ENCODE measurements at regions not wholly inside any gene's neighbourhood (a gene's known extent, or its start where the extent isn't known, plus 50 kb on each side); places are given as distances from the start of the nearest gene placed in this dataset.

DNA sequence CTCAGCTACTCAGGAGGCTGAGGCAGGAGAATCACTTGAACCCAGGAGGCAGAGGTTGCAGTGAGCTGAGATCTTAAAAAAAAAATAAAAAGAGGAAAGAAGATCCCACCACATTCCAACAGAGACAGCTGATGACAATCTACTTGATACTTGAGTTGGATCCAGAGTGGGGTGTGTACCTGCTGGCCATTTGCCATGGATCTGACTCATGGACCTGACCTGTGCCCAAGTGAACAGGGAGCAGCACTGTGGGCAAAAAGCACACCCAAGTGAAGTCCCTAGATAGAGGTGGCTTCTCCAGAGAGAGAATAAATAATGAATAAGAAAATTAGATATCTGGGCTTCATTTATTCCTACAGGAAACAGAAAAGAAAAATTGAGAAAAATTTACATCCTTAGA, 81.2 kb upstream of the MIER3 start:
- Histone ChIP-seq H3K36me3 (replicated peaks in 1 of 2; ENCODE audit: control insufficient read depth in 1 of 2, insufficient read depth in 2 of 2, low read length in 2 of 2) (no peaks in the 10 kb centered on the region), H3K9me3 (replicated peaks in 1 of 2; ENCODE audit: control insufficient read depth in 1 of 2, insufficient read depth in 1 of 2, low read length in 2 of 2) (no peaks in the 10 kb centered on the region), H3K4me2 (replicated peaks; ENCODE audit: extremely low read depth, low read length, poor library complexity, severe bottlenecking) (no peak overlapping the region), H3K27ac (ENCODE audit: low read depth in 1 of 2, low read length in 2 of 2) (no peak overlapping the region), H3K4me1 (ENCODE audit: control insufficient read depth in 1 of 2, insufficient read depth in 2 of 2, low read length in 2 of 2) (peaks cover 5 to 10% of the 10 kb centered on the region in 2 donors), H4K20me1 (ENCODE audit: insufficient read depth, low read length) (no peaks in the 10 kb centered on the region), H2AFZ (ENCODE audit: insufficient read depth, low read depth, low read length, poor library complexity, severe bottlenecking) (no peak overlapping the region), H3K4me3 (replicated peaks in 1 of 3; ENCODE audit: low read depth in 2 of 3, low read length in 3 of 3) (no peak overlapping the region), H3K27me3 (ENCODE audit: control insufficient read depth in 2 of 2, insufficient read depth in 2 of 2, low read length in 2 of 2) (no peaks in the 10 kb centered on the region), H3K9ac (ENCODE audit: insufficient read depth, low read length, poor library complexity, severe bottlenecking) (no peak overlapping the region), H3K79me2 (ENCODE audit: insufficient read depth, low read length) (no peaks in the 10 kb centered on the region)
- no peak overlapping the region for H3K4me3 Mint-ChIP-seq
- peaks cover 0 to 1% (median 0%) of the 10 kb centered on the region in 7 donors for H3K9me3 Mint-ChIP-seq
- intact Hi-C loops (cut with micrococcal nuclease) = no loop called here
- TF ChIP-seq, protein P1, sequence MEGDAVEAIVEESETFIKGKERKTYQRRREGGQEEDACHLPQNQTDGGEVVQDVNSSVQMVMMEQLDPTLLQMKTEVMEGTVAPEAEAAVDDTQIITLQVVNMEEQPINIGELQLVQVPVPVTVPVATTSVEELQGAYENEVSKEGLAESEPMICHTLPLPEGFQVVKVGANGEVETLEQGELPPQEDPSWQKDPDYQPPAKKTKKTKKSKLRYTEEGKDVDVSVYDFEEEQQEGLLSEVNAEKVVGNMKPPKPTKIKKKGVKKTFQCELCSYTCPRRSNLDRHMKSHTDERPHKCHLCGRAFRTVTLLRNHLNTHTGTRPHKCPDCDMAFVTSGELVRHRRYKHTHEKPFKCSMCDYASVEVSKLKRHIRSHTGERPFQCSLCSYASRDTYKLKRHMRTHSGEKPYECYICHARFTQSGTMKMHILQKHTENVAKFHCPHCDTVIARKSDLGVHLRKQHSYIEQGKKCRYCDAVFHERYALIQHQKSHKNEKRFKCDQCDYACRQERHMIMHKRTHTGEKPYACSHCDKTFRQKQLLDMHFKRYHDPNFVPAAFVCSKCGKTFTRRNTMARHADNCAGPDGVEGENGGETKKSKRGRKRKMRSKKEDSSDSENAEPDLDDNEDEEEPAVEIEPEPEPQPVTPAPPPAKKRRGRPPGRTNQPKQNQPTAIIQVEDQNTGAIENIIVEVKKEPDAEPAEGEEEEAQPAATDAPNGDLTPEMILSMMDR (IDR thresholded peaks at IDR 0.05) = no peak
- H3K4me1 Mint-ChIP-seq = peaks cover 22% of the 10 kb centered on the region
- peak overlapping the region in 2 of 7 donors; percentile 2 to 63 for H3K27ac Mint-ChIP-seq
- H3K36me3 Mint-ChIP-seq = no peaks in the 10 kb centered on the region
- DNase-seq = no peak
- H3K27me3 Mint-ChIP-seq (ENCODE audit: low read depth in 3 of 3) = peaks cover 0 to 3% (median 3%) of the 10 kb centered on the region in 3 donors

DNA sequence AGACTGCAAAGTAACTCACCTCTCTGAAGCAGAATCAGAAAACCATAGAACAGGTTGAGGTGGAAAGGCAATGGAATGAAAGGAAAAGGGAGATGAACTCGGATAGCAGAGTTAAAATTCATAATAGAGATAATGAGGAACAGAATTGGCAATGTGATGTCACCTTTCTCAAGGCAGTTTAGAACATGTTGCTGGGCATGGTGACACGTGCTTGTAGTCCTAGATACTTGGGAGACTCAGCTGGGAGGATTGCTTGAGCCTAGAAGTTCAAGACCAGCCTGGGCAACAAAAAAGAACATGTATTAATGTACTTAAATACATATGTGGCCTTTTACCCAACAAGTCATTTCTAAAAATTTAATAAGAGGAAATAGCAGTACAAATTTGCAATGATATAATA, 81.6 kb upstream of the MIER3 start:
- no peaks in the 10 kb centered on the region for H3K36me3 Mint-ChIP-seq
- intact Hi-C loops (cut with micrococcal nuclease) = no loop called here

More for the DNA sequence above, 81.6 kb upstream of the MIER3 start:
- TF ChIP-seq, protein P1 (IDR thresholded peaks at IDR 0.05) = no peak
- no peaks in the 10 kb centered on the region for H3K36me3 ChIP-seq (replicated peaks in 1 of 2; ENCODE audit: control insufficient read depth in 1 of 2, insufficient read depth in 2 of 2, low read length in 2 of 2)
- no peak overlapping the region for H2AFZ ChIP-seq (ENCODE audit: insufficient read depth, low read depth, low read length, poor library complexity, severe bottlenecking)
- H3K4me3 ChIP-seq (replicated peaks in 1 of 3; ENCODE audit: low read depth in 2 of 3, low read length in 3 of 3) = no peak overlapping the region
- Mint-ChIP-seq H3K4me1 (peaks cover 22% of the 10 kb centered on the region), H3K4me3 (no peak overlapping the region), H3K9me3 (peaks cover 0 to 1% (median 0%) of the 10 kb centered on the region in 7 donors), H3K27ac (no peak overlapping the region), H3K27me3 (ENCODE audit: low read depth in 3 of 3) (peaks cover 0 to 3% (median 3%) of the 10 kb centered on the region in 3 donors)
- no peak overlapping the region for H3K4me2 ChIP-seq (replicated peaks; ENCODE audit: extremely low read depth, low read length, poor library complexity, severe bottlenecking)
- WGBS (ENCODE audit: insufficient coverage) = 100% methylated on average over 1 of the region's 2 CpGs
- H3K9me3 ChIP-seq (replicated peaks in 1 of 2; ENCODE audit: control insufficient read depth in 1 of 2, insufficient read depth in 1 of 2, low read length in 2 of 2) = no peaks in the 10 kb centered on the region
- H3K27me3 ChIP-seq (ENCODE audit: control insufficient read depth in 2 of 2, insufficient read depth in 2 of 2, low read length in 2 of 2) = no peaks in the 10 kb centered on the region
- no peak for DNase-seq
- H3K27ac ChIP-seq (ENCODE audit: low read depth in 1 of 2, low read length in 2 of 2) = no peak overlapping the region
- no peaks in the 10 kb centered on the region for H3K79me2 ChIP-seq (ENCODE audit: insufficient read depth, low read length)
- H3K9ac ChIP-seq (ENCODE audit: insufficient read depth, low read length, poor library complexity, severe bottlenecking) = no peak overlapping the region
- no peaks in the 10 kb centered on the region for H4K20me1 ChIP-seq (ENCODE audit: insufficient read depth, low read length)
- peaks cover 5 to 10% of the 10 kb centered on the region in 2 donors for H3K4me1 ChIP-seq (ENCODE audit: control insufficient read depth in 1 of 2, insufficient read depth in 2 of 2, low read length in 2 of 2)

All from CD14-positive monocyte (primary cell).